HepG2 (cell line): ENCODE measurements at regions not wholly inside any gene's neighbourhood (a gene's known extent, or its start where the extent isn't known, plus 50 kb on each side); places are given as distances from the start of the nearest gene placed in this dataset.

ENCODE experiments used
- CENPX ChIP-seq: sonication (generic); formaldehyde crosslinking; IDR thresholded peaks from 2 replicates; pipeline ENCODE4 v1.9.0; 2021; ENCODE audit warnings: mild to moderate bottlenecking, missing genetic modification reagents, moderate library complexity
- GATAD1 ChIP-seq: IDR thresholded peaks from 2 replicates; pipeline ENCODE4 v1.6.1; 2016; ENCODE audit warnings: missing genetic modification reagents, missing compliant biosample characterization
- HOXA7 ChIP-seq: sonication (generic); formaldehyde crosslinking; IDR thresholded peaks from 2 replicates; pipeline ENCODE4 v1.8.1; 2022; ENCODE audit warnings: mild to moderate bottlenecking, missing genetic modification reagents, moderate library complexity
- IKZF4 ChIP-seq: sonication (generic); formaldehyde crosslinking; IDR thresholded peaks from 2 replicates; pipeline ENCODE4 v1.5.1; 2020; ENCODE audit warnings: borderline replicate concordance, mild to moderate bottlenecking, low read depth, missing genetic modification reagents; ENCODE audit errors: not compliant biosample characterization
- KLF16 ChIP-seq, 2 experiments: sonication (generic) in 1 of 2; formaldehyde crosslinking in 1 of 2; IDR thresholded peaks; 2 replicates each; pipeline versions ENCODE4 v1.6.1 to v1.8.0; 2016 to 2023; ENCODE audit warnings: missing genetic modification reagents in 2 of 2, missing compliant biosample characterization in 1 of 2
- MLLT10 ChIP-seq: sonication (generic); formaldehyde crosslinking; IDR thresholded peaks from 2 replicates; pipeline ENCODE4 v1.4.0; 2020; ENCODE audit warnings: missing genetic modification reagents
- NCOA2 ChIP-seq: sonication (generic); formaldehyde crosslinking; IDR thresholded peaks from 2 replicates; pipeline ENCODE4 v1.8.0; 2022; ENCODE audit warnings: inconsistent platforms
- NPAS2 ChIP-seq: sonication (generic); formaldehyde crosslinking; IDR thresholded peaks from 2 replicates; pipeline ENCODE4 v1.8.0; 2022; ENCODE audit warnings: mild to moderate bottlenecking, missing genetic modification reagents, borderline replicate concordance
- SIN3B ChIP-seq: fragments of 150-350 bp; IDR thresholded peaks from 2 replicates; pipeline ENCODE4 v1.6.1; 2014; ENCODE audit warnings: low read length
- SNAI1 ChIP-seq: sonication (generic); formaldehyde crosslinking; IDR thresholded peaks from 2 replicates; pipeline ENCODE4 v1.5.0; 2020; ENCODE audit warnings: mild to moderate bottlenecking, missing genetic modification reagents, borderline replicate concordance
- SRSF4 ChIP-seq: fragments of 200-400 bp; formaldehyde crosslinking; IDR thresholded peaks from one replicate; pipeline ENCODE4 v1.6.1; 2018; ENCODE audit warnings: mild to moderate bottlenecking, low read depth, low read length, moderate library complexity; ENCODE audit not compliant: poor library complexity, severe bottlenecking
- ZBTB1 ChIP-seq: sonication (generic); formaldehyde crosslinking; IDR thresholded peaks from 2 replicates; pipeline ENCODE4 v1.4.0; 2020; ENCODE audit warnings: missing genetic modification reagents, borderline replicate concordance
- ZNF235 ChIP-seq: sonication (generic); formaldehyde crosslinking; IDR thresholded peaks from 2 replicates; pipeline ENCODE4 v1.8.1; 2023; ENCODE audit warnings: mild to moderate bottlenecking, missing genetic modification reagents, borderline replicate concordance
- ZNF44 ChIP-seq: sonication (generic); formaldehyde crosslinking; IDR thresholded peaks from 2 replicates; pipeline ENCODE4 v1.5.1; 2020; ENCODE audit warnings: mild to moderate bottlenecking, missing genetic modification reagents
- TF ChIP-seq, protein P1 (sequence below): sonication (generic); formaldehyde crosslinking; IDR thresholded peaks from 2 replicates; pipeline ENCODE4 v1.8.1; 2023; ENCODE audit warnings: mild to moderate bottlenecking, missing genetic modification reagents
- TF ChIP-seq, protein P2 (sequence below): sonication (generic); formaldehyde crosslinking; IDR thresholded peaks from 2 replicates; pipeline ENCODE4 v1.4.0; 2020; ENCODE audit warnings: missing genetic modification reagents, borderline replicate concordance
- TF ChIP-seq, protein P3 (sequence below): fragments of 450-650 bp; IDR thresholded peaks from 2 replicates; pipeline ENCODE4 v1.6.1; 2016
- TF ChIP-seq, protein P4 (sequence below): sonication (generic); formaldehyde crosslinking; IDR thresholded peaks from 2 replicates; pipeline ENCODE4 v1.5.0; 2020; ENCODE audit warnings: mild to moderate bottlenecking, missing genetic modification reagents, borderline replicate concordance
- TF ChIP-seq, protein P5 (sequence below): sonication (generic); formaldehyde crosslinking; IDR thresholded peaks from 2 replicates; pipeline ENCODE4 v1.4.0; 2020; ENCODE audit warnings: missing genetic modification reagents

DNA sequence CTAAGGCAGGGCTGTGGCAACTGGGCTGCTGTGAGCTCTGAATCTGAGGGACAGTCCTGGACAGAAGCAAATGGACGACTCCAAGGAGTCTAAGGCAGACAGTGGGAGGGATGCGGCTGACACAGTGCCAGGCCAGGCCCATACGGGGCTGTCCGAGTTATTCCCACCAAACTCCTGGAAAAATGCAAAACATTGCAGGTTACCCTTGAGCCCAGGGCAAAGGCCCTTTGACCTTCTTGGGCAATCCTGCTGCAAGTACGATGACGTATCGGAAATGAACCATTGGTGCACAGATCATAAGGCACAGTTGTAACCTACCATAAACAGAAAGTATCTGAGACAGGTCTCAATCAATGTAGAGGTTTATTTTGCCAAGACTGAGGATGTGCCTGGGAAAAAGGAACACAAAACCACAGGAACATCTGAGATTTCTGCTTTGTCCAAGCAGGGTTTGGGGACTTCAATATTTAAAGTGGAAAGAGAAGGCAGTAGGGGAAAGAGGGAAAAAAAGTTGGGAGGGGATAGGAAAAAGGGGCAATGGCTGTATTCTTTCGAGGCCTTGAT lies 118.9 kb downstream of the DACT2 start (continued):
- TF ChIP-seq HOXA7 (CRISPR knock-in tag): no peak
- TF ChIP-seq, protein P1, sequence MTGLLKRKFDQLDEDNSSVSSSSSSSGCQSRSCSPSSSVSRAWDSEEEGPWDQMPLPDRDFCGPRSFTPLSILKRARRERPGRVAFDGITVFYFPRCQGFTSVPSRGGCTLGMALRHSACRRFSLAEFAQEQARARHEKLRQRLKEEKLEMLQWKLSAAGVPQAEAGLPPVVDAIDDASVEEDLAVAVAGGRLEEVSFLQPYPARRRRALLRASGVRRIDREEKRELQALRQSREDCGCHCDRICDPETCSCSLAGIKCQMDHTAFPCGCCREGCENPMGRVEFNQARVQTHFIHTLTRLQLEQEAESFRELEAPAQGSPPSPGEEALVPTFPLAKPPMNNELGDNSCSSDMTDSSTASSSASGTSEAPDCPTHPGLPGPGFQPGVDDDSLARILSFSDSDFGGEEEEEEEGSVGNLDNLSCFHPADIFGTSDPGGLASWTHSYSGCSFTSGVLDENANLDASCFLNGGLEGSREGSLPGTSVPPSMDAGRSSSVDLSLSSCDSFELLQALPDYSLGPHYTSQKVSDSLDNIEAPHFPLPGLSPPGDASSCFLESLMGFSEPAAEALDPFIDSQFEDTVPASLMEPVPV: no peak
- TF ChIP-seq NPAS2 (CRISPR knock-in tag): no peak
- TF ChIP-seq, protein P2, sequence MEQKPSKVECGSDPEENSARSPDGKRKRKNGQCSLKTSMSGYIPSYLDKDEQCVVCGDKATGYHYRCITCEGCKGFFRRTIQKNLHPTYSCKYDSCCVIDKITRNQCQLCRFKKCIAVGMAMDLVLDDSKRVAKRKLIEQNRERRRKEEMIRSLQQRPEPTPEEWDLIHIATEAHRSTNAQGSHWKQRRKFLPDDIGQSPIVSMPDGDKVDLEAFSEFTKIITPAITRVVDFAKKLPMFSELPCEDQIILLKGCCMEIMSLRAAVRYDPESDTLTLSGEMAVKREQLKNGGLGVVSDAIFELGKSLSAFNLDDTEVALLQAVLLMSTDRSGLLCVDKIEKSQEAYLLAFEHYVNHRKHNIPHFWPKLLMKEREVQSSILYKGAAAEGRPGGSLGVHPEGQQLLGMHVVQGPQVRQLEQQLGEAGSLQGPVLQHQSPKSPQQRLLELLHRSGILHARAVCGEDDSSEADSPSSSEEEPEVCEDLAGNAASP (CRISPR knock-in tag): peak; percentile 71; the same call in 1 of the 2 replicates
- peak; percentile 68 for TF ChIP-seq NCOA2 (CRISPR knock-in tag)
- no peak for TF ChIP-seq ZNF235 (CRISPR knock-in tag)
- TF ChIP-seq ZNF44: no peak
- TF ChIP-seq, protein P3, sequence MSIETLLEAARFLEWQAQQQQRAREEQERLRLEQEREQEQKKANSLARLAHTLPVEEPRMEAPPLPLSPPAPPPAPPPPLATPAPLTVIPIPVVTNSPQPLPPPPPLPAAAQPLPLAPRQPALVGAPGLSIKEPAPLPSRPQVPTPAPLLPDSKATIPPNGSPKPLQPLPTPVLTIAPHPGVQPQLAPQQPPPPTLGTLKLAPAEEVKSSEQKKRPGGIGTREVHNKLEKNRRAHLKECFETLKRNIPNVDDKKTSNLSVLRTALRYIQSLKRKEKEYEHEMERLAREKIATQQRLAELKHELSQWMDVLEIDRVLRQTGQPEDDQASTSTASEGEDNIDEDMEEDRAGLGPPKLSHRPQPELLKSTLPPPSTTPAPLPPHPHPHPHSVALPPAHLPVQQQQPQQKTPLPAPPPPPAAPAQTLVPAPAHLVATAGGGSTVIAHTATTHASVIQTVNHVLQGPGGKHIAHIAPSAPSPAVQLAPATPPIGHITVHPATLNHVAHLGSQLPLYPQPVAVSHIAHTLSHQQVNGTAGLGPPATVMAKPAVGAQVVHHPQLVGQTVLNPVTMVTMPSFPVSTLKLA: no peak
- TF ChIP-seq, protein P4, sequence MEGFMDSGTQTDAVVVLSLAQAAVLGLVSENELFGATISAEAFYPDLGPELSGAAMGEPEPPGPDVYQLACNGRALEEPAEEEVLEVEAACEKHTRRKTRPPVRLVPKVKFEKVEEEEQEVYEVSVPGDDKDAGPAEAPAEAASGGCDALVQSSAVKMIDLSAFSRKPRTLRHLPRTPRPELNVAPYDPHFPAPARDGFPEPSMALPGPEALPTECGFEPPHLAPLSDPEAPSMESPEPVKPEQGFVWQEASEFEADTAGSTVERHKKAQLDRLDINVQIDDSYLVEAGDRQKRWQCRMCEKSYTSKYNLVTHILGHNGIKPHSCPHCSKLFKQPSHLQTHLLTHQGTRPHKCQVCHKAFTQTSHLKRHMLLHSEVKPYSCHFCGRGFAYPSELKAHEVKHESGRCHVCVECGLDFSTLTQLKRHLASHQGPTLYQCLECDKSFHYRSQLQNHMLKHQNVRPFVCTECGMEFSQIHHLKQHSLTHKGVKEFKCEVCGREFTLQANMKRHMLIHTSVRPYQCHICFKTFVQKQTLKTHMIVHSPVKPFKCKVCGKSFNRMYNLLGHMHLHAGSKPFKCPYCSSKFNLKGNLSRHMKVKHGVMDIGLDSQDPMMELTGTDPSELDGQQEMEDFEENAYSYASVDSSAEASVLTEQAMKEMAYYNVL: 0 out of 2 replicates have a peak, but pooled peaks have one; percentile 51
- no peak for TF ChIP-seq SNAI1 (CRISPR knock-in tag)
- no peak for TF ChIP-seq SRSF4
- no peak for TF ChIP-seq SIN3B
- no peak for TF ChIP-seq CENPX (CRISPR knock-in tag)
- peak in 1 of 2 experiments; percentile 79; a peak in 2 of 4 replicates for TF ChIP-seq KLF16 (CRISPR knock-in tag; IDR thresholded peaks at IDR 0.05)
- TF ChIP-seq IKZF4 (CRISPR knock-in tag): no peak
- TF ChIP-seq ZBTB1 (CRISPR knock-in tag): no peak
- TF ChIP-seq, protein P5, sequence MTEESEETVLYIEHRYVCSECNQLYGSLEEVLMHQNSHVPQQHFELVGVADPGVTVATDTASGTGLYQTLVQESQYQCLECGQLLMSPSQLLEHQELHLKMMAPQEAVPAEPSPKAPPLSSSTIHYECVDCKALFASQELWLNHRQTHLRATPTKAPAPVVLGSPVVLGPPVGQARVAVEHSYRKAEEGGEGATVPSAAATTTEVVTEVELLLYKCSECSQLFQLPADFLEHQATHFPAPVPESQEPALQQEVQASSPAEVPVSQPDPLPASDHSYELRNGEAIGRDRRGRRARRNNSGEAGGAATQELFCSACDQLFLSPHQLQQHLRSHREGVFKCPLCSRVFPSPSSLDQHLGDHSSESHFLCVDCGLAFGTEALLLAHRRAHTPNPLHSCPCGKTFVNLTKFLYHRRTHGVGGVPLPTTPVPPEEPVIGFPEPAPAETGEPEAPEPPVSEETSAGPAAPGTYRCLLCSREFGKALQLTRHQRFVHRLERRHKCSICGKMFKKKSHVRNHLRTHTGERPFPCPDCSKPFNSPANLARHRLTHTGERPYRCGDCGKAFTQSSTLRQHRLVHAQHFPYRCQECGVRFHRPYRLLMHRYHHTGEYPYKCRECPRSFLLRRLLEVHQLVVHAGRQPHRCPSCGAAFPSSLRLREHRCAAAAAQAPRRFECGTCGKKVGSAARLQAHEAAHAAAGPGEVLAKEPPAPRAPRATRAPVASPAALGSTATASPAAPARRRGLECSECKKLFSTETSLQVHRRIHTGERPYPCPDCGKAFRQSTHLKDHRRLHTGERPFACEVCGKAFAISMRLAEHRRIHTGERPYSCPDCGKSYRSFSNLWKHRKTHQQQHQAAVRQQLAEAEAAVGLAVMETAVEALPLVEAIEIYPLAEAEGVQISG (CRISPR knock-in tag): peak; percentile 48; the same call in 1 of the 2 replicates
- no peak for TF ChIP-seq MLLT10 (CRISPR knock-in tag)
- TF ChIP-seq GATAD1: peak; percentile 68; the same call in 1 of the 2 replicates
